ENCODE measurements at regions not wholly inside any gene's neighbourhood (a gene's known extent, or its start where the extent isn't known, plus 50 kb on each side); places are given as distances from the start of the nearest gene placed in this dataset.

GRCh38 chr12:67506739-67507138, 141.8 kb upstream of the DYRK2 start:
- DNase-seq = no peak

GRCh38 chr12:67508830-67509229, 139.7 kb upstream of the DYRK2 start:
- no peak for DNase-seq

GRCh38 chr12:67509666-67510386, 138.7 kb upstream of the DYRK2 start:
- no peak for DNase-seq

GRCh38 chr12:67512061-67512460, 136.5 kb upstream of the DYRK2 start:
- DNase-seq = no peak

GRCh38 chr12:67514502-67514901, 134.0 kb upstream of the DYRK2 start:
- DNase-seq = no peak

GRCh38 chr12:67515679-67516340, 132.7 kb upstream of the DYRK2 start:
- no peak for DNase-seq

- DNase-seq = no peak
Measured at GRCh38 chr12:67517181-67517887, 131.2 kb upstream of the DYRK2 start.

GRCh38 chr12:67519484-67520433, 128.8 kb upstream of the DYRK2 start:
- DNase-seq = no peak

GRCh38 chr12:67520606-67521005, 127.9 kb upstream of the DYRK2 start:
- no peak for DNase-seq

GRCh38 chr12:67522222-67522621, 126.3 kb upstream of the DYRK2 start:
- no peak for DNase-seq

- no peak for DNase-seq
Measured at GRCh38 chr12:67523538-67523937, 125.0 kb upstream of the DYRK2 start.

- no peak for DNase-seq
Measured at GRCh38 chr12:67524861-67525616, 123.5 kb upstream of the DYRK2 start.

GRCh38 chr12:67525617-67525884, 123.0 kb upstream of the DYRK2 start:
- no peak for DNase-seq

GRCh38 chr12:67526129-67526528, 122.4 kb upstream of the DYRK2 start:
- DNase-seq = no peak

- DNase-seq = no peak
Measured at GRCh38 chr12:67531051-67531450, 117.5 kb upstream of the DYRK2 start.

GRCh38 chr12:67531501-67531900, 117.0 kb upstream of the DYRK2 start:
- no peak for DNase-seq

GRCh38 chr12:67533159-67533558, 115.4 kb upstream of the DYRK2 start:
- no peak for DNase-seq

GRCh38 chr12:67534046-67534445, 114.5 kb upstream of the DYRK2 start:
- DNase-seq = no peak

GRCh38 chr12:67534681-67535080, 113.9 kb upstream of the DYRK2 start:
- no peak for DNase-seq

GRCh38 chr12:67535176-67535575, 113.4 kb upstream of the DYRK2 start:
- DNase-seq = no peak

- DNase-seq = no peak
Measured at GRCh38 chr12:67535971-67536370, 112.6 kb upstream of the DYRK2 start.

- no peak for DNase-seq
Measured at GRCh38 chr12:67539329-67539728, 109.2 kb upstream of the DYRK2 start.
